Loucy (cell line): ENCODE measurements at regions not wholly inside any gene's neighbourhood (a gene's known extent, or its start where the extent isn't known, plus 50 kb on each side); places are given as distances from the start of the nearest gene placed in this dataset.

Source experiments
- H2AFZ ChIP-seq: fragments of 200-600 bp; sonication (generic); 2 replicates; pipeline ENCODE4 v1.6.0; 2016; ENCODE audit warnings: antibody characterized with exemption, mild to moderate bottlenecking, low read length, moderate library complexity
- H3F3A ChIP-seq: fragments of 200-600 bp; 2 replicates; pipeline ENCODE4 v1.6.0; 2016; ENCODE audit warnings: antibody characterized with exemption, low read depth, mild to moderate bottlenecking
- H3K27me3 ChIP-seq: fragments of 200-600 bp; sonication (generic); 2 replicates; pipeline ENCODE4 v1.6.1; 2014; ENCODE audit warnings: low read length, mild to moderate bottlenecking; ENCODE audit not compliant: insufficient read depth, poor library complexity, severe bottlenecking
- H3K36me3 ChIP-seq: fragments of 200-600 bp; sonication (generic); 2 replicates; pipeline ENCODE4 v1.6.1; 2016; ENCODE audit warnings: low read length; ENCODE audit not compliant: insufficient read depth
- H3K4me1 ChIP-seq: fragments of 200-600 bp; sonication (generic); 2 replicates; pipeline ENCODE4 v1.5.1; 2014; ENCODE audit warnings: low read length, mild to moderate bottlenecking; ENCODE audit not compliant: insufficient read depth, poor library complexity, severe bottlenecking
- H3K4me2 ChIP-seq: fragments of 200-600 bp; sonication (generic); 2 replicates; pipeline ENCODE4 v1.6.0; 2014; ENCODE audit warnings: antibody characterized with exemption, low read length, low read depth, mild to moderate bottlenecking; ENCODE audit not compliant: poor library complexity, severe bottlenecking
- H3K4me3 ChIP-seq: fragments of 200-600 bp; sonication (generic); 2 replicates; pipeline ENCODE4 v1.5.1; 2014; ENCODE audit warnings: low read length, mild to moderate bottlenecking, mixed read lengths; ENCODE audit not compliant: poor library complexity, severe bottlenecking
- H3K79me2 ChIP-seq: fragments of 200-600 bp; sonication (generic); 2 replicates; pipeline ENCODE4 v1.6.1; 2014; ENCODE audit warnings: low read length; ENCODE audit not compliant: insufficient read depth
- H3K9ac ChIP-seq: fragments of 200-600 bp; sonication (generic); 2 replicates; pipeline ENCODE4 v1.6.0; 2014; ENCODE audit warnings: mild to moderate bottlenecking, low read depth, low read length, moderate library complexity; ENCODE audit not compliant: poor library complexity, severe bottlenecking
- H3K9me2 ChIP-seq: fragments of 200-600 bp; sonication (generic); replicated peaks from 2 replicates; pipeline ENCODE4 v1.6.1; 2016; ENCODE audit warnings: low read depth, low read length, mixed read lengths
- H3K9me3 ChIP-seq: fragments of 200-600 bp; sonication (generic); 2 replicates; pipeline ENCODE4 v1.6.1; 2014; ENCODE audit warnings: mild to moderate bottlenecking, antibody characterized with exemption, low read length, low read depth; ENCODE audit not compliant: insufficient read depth
- H4K20me1 ChIP-seq: fragments of 200-600 bp; sonication (generic); 2 replicates; pipeline ENCODE4 v1.6.0; 2014; ENCODE audit warnings: antibody characterized with exemption, low read length, mild to moderate bottlenecking; ENCODE audit not compliant: insufficient read depth, poor library complexity, severe bottlenecking
- CTCF ChIP-seq: fragments of 200-600 bp; sonication (generic); conservative IDR thresholded peaks from 2 replicates; pipeline ENCODE4 v1.5.1; 2014; ENCODE audit warnings: mild to moderate bottlenecking, antibody characterized with exemption, low read length
- EZH2phosphoT487 ChIP-seq: fragments of 200-600 bp; IDR thresholded peaks from 2 replicates; pipeline ENCODE4 v1.6.1; 2018; ENCODE audit warnings: antibody characterized with exemption, mild to moderate bottlenecking, moderate library complexity, borderline replicate concordance

DNA sequence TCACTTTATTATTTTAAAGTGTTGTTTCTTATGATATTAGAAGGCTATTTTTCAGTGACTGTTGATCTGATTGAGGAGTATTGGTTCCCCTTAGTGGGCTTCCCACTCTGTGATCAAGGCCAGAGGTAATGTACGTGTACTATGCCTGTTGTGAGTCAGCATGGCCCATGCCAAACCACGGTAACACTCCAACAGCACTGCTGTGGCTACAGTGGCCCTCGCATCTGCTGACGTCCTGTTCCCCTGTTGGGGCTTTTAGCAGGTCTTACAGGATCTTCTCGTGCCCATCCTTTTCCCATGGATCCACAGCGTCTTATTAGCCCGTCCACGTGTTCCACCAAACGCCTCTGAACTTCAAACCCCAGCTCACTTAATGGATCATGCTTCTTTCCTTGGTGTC is 964.6 kb upstream of the CELF2 start:
- Histone ChIP-seq H2AFZ (no peak overlapping the region), H3F3A (no peaks in the 10 kb centered on the region), H3K9me3 (no peaks in the 10 kb centered on the region), H3K36me3 (no peaks in the 10 kb centered on the region), H3K79me2 (no peaks in the 10 kb centered on the region), H4K20me1 (no peaks in the 10 kb centered on the region), H3K4me2 (no peak overlapping the region), H3K27me3 (no peaks in the 10 kb centered on the region), H3K9me2 (no peaks in the 10 kb centered on the region), H3K9ac (no peak overlapping the region), H3K4me1 (no peaks in the 10 kb centered on the region), H3K4me3 (no peak overlapping the region)
- TF ChIP-seq EZH2phosphoT487 (no peak), CTCF (no peak)

- H2AFZ ChIP-seq: no peak overlapping the region
- H3K36me3 ChIP-seq: no peaks in the 10 kb centered on the region
- H3K9ac ChIP-seq: no peak overlapping the region
- H3F3A ChIP-seq: no peaks in the 10 kb centered on the region
- H3K79me2 ChIP-seq: no peaks in the 10 kb centered on the region
- no peak overlapping the region for H3K4me2 ChIP-seq
- H3K9me3 ChIP-seq: no peaks in the 10 kb centered on the region
- no peak for TF ChIP-seq CTCF
- no peak for TF ChIP-seq EZH2phosphoT487
- H4K20me1 ChIP-seq: no peaks in the 10 kb centered on the region
- no peaks in the 10 kb centered on the region for H3K27me3 ChIP-seq
- H3K9me2 ChIP-seq: no peaks in the 10 kb centered on the region
- H3K4me3 ChIP-seq: no peak overlapping the region
- no peaks in the 10 kb centered on the region for H3K4me1 ChIP-seq
These were observed 963.2 kb upstream of the CELF2 start for GRCh38 chr10:10054466-10054865.

DNA sequence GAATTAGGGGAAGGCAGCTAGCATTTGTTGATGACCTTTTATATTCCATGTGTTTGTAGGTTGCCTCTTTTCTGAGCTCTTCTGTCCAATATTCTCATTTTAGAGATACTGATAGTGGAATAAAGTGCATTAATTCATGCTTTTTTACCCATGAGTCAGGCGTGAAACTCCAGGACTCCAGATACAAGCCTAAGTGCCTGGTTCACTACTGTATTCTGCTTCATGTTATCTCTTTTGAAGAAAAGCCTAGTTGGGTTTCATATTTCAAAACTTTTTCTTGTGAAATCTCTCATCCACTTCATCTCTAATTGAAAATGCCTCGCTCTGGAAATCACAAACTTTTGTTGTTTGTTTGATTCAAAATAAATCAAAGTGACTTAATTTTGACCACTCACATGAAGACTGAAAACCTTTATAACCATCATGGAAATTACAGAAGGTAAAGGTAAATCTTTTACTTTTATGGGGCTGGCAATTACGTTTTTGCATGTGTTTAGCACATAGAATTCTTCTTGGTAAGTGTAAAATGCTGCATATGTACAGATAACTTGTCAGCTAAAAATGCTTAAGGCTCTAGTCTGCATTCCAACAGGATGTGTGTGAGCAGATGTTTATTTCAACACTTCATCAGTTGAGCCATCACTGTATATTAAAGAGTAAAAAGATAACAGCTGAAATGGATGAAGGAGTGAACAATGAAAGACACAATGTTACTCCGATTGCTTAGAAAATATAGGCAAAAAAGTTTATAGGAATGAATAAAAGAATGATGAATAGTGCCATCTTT is 961.8 kb upstream of the CELF2 start:
- no peaks in the 10 kb centered on the region for H3F3A ChIP-seq
- H3K9ac ChIP-seq: no peak overlapping the region
- H3K79me2 ChIP-seq: no peaks in the 10 kb centered on the region
- H2AFZ ChIP-seq: no peak overlapping the region
- no peaks in the 10 kb centered on the region for H3K27me3 ChIP-seq
- no peak overlapping the region for H3K4me3 ChIP-seq
- no peak for TF ChIP-seq EZH2phosphoT487
- no peak for TF ChIP-seq CTCF
- H3K9me3 ChIP-seq: no peaks in the 10 kb centered on the region
- H3K9me2 ChIP-seq: no peaks in the 10 kb centered on the region
- H3K36me3 ChIP-seq: no peaks in the 10 kb centered on the region
- no peaks in the 10 kb centered on the region for H4K20me1 ChIP-seq
- no peaks in the 10 kb centered on the region for H3K4me1 ChIP-seq
- no peak overlapping the region for H3K4me2 ChIP-seq
